Endometrium (tissue), 2 donors: ENCODE measurements at regions not wholly inside any gene's neighbourhood (a gene's known extent, or its start where the extent isn't known, plus 50 kb on each side); places are given as distances from the start of the nearest gene placed in this dataset.
A peak's percentile ranks its signal among the peaks of the same experiment; 100 is the strongest.

Source experiments
- FAIRE-seq: peaks from 2 replicates; lab custom pipeline; 2012; peaks lifted over from hg19 to GRCh38; lab: Jason Lieb, UNC
- donor health status: control.
- donor health status: control.

DNA sequence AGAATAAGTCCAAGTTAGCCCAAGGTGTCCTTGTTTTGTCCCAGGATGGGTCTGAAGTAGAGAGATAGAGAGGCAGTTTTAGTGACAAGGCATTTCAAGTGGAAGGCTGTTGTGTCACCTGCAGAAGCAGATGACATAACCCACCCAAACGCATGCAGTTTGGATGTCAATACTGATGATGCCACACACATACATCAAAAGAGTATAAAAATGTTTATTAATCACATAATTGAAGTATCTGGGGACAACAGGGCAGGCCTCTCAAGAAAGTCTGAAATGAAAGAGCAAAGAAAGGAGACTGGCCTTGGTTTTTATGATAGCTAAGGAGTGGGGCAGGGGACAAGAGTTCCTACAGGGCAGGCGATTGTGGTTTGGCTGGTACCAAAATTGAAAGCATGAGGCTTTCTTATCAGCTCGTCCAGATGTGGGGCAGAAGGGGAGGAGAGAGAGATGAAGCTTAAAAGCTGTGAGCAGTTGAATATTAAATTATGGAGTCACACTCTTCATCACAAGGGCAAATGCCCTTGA is 78.4 kb upstream of the TSPAN8 start:
- FAIRE-seq: no peak

DNA sequence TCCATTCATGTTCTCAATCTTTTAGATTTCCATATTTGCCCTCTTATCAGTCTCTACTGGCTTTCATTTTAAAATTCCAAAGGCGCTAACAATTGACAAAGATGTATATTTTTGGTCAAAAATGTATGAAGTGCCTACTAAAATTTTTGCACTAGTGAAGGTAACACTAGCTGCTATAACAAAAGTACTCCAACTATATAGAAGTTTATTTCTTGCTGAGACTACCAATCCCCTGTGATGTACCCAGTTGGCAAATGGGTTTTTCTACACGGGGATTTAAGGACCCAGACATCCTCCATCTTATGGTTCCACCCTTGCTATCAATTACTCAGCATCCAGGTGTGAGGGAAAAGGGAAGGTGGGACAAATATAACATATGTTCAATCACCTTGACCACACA is 75.3 kb upstream of the TSPAN8 start:
- FAIRE-seq: no peak

- FAIRE-seq: no peak
Measured at GRCh38 chr12:71230542-71230941, 72.7 kb upstream of the TSPAN8 start.

DNA sequence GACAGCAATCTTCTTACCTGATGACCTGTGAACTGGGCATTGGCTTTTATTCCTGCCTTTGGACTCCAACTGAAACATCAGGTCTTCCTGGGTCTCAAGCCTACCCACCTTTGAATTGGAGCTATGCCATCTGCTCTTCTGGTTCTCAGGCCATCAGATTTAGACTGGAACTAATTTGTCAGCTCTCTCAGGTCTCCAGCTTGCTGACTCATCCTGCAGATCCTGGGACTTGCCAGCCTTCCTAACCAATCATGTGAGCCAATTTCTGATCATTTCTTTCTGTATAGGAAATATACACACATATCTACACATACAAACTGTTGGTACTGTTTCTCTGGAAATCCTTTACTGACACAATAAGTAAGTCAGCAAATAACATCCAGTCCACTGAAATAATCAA is 65.3 kb upstream of the TSPAN8 start:
- no peak for FAIRE-seq

DNA sequence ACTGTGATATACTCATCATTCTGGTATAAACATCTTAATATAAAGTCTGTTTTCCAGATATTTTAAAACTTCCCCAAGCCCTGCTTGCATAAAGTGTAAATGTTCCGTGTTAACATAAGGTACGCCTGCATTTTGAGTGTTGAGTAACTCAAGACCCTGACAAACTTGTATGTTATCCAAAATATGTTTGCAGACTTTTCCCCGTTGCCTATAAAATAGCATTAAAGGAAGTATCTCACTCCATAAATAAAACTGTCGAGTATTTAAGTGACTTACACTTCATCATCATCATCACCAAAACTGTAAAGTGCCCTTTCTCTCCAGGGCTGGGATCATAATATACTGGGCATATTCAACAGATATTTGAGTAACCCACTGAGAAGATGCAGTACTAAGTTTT is 64.6 kb upstream of the TSPAN8 start:
- FAIRE-seq: no peak

- no peak for FAIRE-seq
Measured at GRCh38 chr12:71220260-71220659, 62.5 kb upstream of the TSPAN8 start.

GRCh38 chr12:71219224-71219623 is 61.4 kb upstream of the TSPAN8 start:
- FAIRE-seq: no peak

DNA sequence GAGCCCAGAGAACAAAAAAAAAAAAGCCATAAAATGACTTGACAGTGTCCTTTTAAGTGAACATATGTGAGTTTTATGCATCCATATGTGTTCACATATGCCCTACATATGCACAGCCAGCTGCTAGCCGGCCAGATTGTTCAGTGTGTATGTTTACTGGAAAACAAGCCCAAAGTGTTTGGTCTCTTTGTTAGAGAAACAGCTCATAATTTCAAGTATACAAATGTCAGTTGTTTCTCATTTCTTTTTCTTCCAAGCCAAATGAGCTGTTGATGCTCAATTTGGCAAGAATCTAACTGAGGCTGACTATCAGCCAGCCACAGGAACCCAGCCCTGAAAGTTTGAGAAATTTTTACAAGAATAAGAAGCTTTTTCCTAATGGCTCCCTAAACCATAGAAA is 60.8 kb upstream of the TSPAN8 start:
- FAIRE-seq: peak; percentile 15

DNA sequence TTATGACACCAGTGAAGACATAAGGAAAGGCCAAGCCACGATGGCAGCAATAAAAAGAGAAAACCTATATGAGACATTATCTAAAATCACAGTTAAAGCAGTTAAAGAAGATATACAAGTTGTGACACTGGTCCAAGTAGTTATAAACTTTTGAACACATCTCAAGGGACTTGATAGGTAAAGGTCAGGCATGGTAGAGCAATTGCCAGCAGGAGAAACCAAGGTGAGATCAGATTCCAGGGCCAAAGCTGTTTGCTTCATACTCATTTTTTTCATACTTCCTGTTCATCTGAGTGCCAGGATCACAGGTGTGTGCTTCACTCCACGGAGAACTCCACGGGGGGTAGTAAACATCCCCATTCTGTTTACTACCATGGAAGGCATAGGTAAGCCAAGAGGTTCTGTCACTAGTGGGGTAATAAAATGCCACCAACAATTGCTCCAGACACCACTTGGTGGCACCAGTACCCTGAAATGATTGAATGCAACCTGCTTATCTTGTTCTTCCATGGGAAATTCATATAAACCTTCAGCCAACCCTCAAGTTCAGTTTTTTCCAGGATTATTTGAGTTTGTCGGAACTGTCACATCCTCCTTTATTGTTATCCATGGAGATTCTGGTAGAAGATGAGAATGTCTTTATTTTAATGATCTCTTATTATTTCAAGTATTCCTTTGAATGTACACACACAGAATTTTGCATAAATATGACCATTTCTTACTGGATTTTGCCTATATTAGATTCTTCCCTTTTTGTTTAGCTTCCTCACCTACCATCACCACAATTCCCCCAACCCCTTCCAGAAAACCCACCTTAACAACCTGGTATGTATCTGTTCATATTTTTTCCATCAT is 59.2 kb upstream of the TSPAN8 start:
- no peak for FAIRE-seq

GRCh38 chr12:71214511-71215285 is 56.9 kb upstream of the TSPAN8 start:
- FAIRE-seq: no peak

- FAIRE-seq: no peak
Measured at GRCh38 chr12:71208053-71208685, 50.4 kb upstream of the TSPAN8 start.
